HG03354 (cell line): ENCODE measurements at regions not wholly inside any gene's neighbourhood (a gene's known extent, or its start where the extent isn't known, plus 50 kb on each side); places are given as distances from the start of the nearest gene placed in this dataset.

ENCODE experiments used
- ATAC-seq: cut with Tn5 transposase; IDR thresholded peaks from one replicate; pipeline ENCODE4 v1.9.1; 2021; ENCODE audit warnings: mild to moderate bottlenecking; ENCODE audit not compliant: unreplicated experiment, poor library complexity, severe bottlenecking

- no peak for ATAC-seq
These were observed 438.3 kb downstream of the RPS24 start for GRCh38 chr10:78471723-78472550.

- ATAC-seq = no peak
These were observed 438.9 kb downstream of the RPS24 start for GRCh38 chr10:78472551-78472890.

- no peak for ATAC-seq
These were observed 439.3 kb downstream of the RPS24 start for GRCh38 chr10:78473006-78473405.

- no peak for ATAC-seq
These were observed 441.1 kb downstream of the RPS24 start for GRCh38 chr10:78474743-78475142.

GRCh38 chr10:78475437-78475836 lies 441.8 kb downstream of the RPS24 start:
- no peak for ATAC-seq

- ATAC-seq = no peak
These were observed 442.5 kb downstream of the RPS24 start for GRCh38 chr10:78476156-78476555.

GRCh38 chr10:78476844-78477243 lies 443.2 kb downstream of the RPS24 start:
- ATAC-seq = no peak

- ATAC-seq = no peak
These were observed 445.3 kb downstream of the RPS24 start for GRCh38 chr10:78478919-78479318.

GRCh38 chr10:78479467-78479866 lies 445.8 kb downstream of the RPS24 start:
- ATAC-seq = no peak

GRCh38 chr10:78481842-78482241 lies 448.2 kb downstream of the RPS24 start:
- no peak for ATAC-seq

GRCh38 chr10:78483641-78484040 lies 450.0 kb downstream of the RPS24 start:
- ATAC-seq = no peak

- ATAC-seq = no peak
These were observed 455.4 kb downstream of the RPS24 start for GRCh38 chr10:78489034-78489433.

GRCh38 chr10:78491812-78492211 lies 458.1 kb downstream of the RPS24 start:
- no peak for ATAC-seq

- no peak for ATAC-seq
These were observed 458.8 kb downstream of the RPS24 start for GRCh38 chr10:78492424-78492823.

GRCh38 chr10:78494179-78494578 lies 460.5 kb downstream of the RPS24 start:
- no peak for ATAC-seq

GRCh38 chr10:78502210-78502936 lies 468.7 kb downstream of the RPS24 start:
- no peak for ATAC-seq

GRCh38 chr10:78504181-78504580 lies 470.5 kb downstream of the RPS24 start:
- ATAC-seq = no peak

- ATAC-seq = no peak
These were observed 472.0 kb downstream of the RPS24 start for GRCh38 chr10:78505657-78506056.

GRCh38 chr10:78506614-78507013 lies 473.0 kb downstream of the RPS24 start:
- ATAC-seq = no peak

- ATAC-seq = no peak
These were observed 474.0 kb downstream of the RPS24 start for GRCh38 chr10:78507510-78508160.
